Activated CD8-positive, alpha-beta memory T cell treated with anti-CD3 and anti-CD28 coated beads, Interleukin-2, amount 10 ng/mL, durations not matched to agents 7 days and 5 days (primary cell): ENCODE measurements at regions not wholly inside any gene's neighbourhood (a gene's known extent, or its start where the extent isn't known, plus 50 kb on each side); places are given as distances from the start of the nearest gene placed in this dataset.

Source experiments
- ATAC-seq: fragments of 150-1000 bp; cut with Tn5 transposase; one replicate; pipeline ENCODE4 v1.10.0; 2021; ENCODE audit warnings: moderate library complexity
- CTCF ChIA-PET: fragments of 350-600 bp; sonication (Branson Sonifier 250); formaldehyde crosslinking; loops from one replicate; lab custom pipeline; 2021; ENCODE audit warnings: antibody characterized with exemption; lab: Charles Lee
- DNase-seq: peaks from one replicate; pipeline ENCODE4 v3.0.0-alpha.2; 2020
- H3K27ac Mint-ChIP-seq: one replicate; pipeline ENCODE4 v1.8.0; 2021; ENCODE audit warnings: mild to moderate bottlenecking, mixed read lengths
- H3K27me3 Mint-ChIP-seq: one replicate; pipeline ENCODE4 v1.8.0; 2021; ENCODE audit warnings: mixed read lengths
- H3K36me3 Mint-ChIP-seq: one replicate; pipeline ENCODE4 v1.8.0; 2021; ENCODE audit warnings: mild to moderate bottlenecking, mixed read lengths
- H3K4me1 Mint-ChIP-seq: one replicate; pipeline ENCODE4 v1.8.0; 2021; ENCODE audit warnings: mixed read lengths
- H3K4me3 Mint-ChIP-seq: one replicate; pipeline ENCODE4 v1.8.0; 2021; ENCODE audit warnings: mild to moderate bottlenecking, moderate library complexity, mixed read lengths
- H3K9me3 Mint-ChIP-seq: one replicate; pipeline ENCODE4 v1.8.0; 2022; ENCODE audit warnings: low read depth, mixed read lengths

- Mint-ChIP-seq H3K9me3 (no peaks in the 10 kb centered on the region), H3K36me3 (peaks cover 3% of the 10 kb centered on the region), H3K27ac (peak overlapping the region; percentile 76), H3K4me1 (peaks cover 59% of the 10 kb centered on the region), H3K27me3 (no peaks in the 10 kb centered on the region), H3K4me3 (no peak overlapping the region)
- no peak for DNase-seq
- no peak for ATAC-seq
- CTCF ChIA-PET: interaction anchor here (1.0 to 1.8 kb wide), 7 partner anchors 8 to 373 kb away, joined by 3 to 10 read pairs (median 4); no protein-coding TSS in a partner anchor
Observed at GRCh38 chr1:234970401-234970730, 158.3 kb downstream of the TOMM20 start.

- no peaks in the 10 kb centered on the region for H3K9me3 Mint-ChIP-seq
- no peak overlapping the region for H3K27ac Mint-ChIP-seq
- ATAC-seq (no peak), DNase-seq (no peak)
- H3K4me1 Mint-ChIP-seq: peaks cover 58% of the 10 kb centered on the region
- H3K36me3 Mint-ChIP-seq: peaks cover 3% of the 10 kb centered on the region
- no peaks in the 10 kb centered on the region for H3K27me3 Mint-ChIP-seq
- CTCF ChIA-PET: interaction anchor here (1.0 to 1.8 kb wide), 6 partner anchors 9 to 372 kb away, joined by 3 to 10 read pairs (median 4); no protein-coding TSS in a partner anchor
- H3K4me3 Mint-ChIP-seq: no peak overlapping the region
Observed at GRCh38 chr1:234969581-234970400, 158.8 kb downstream of the TOMM20 start.

- ATAC-seq (no peak), DNase-seq (no peak)
- CTCF ChIA-PET: no interaction called here
- Mint-ChIP-seq H3K9me3 (no peaks in the 10 kb centered on the region), H3K36me3 (peaks cover 3% of the 10 kb centered on the region), H3K4me3 (no peak overlapping the region), H3K27me3 (no peaks in the 10 kb centered on the region), H3K27ac (no peak overlapping the region), H3K4me1 (peaks cover 59% of the 10 kb centered on the region)
Observed at GRCh38 chr1:234969011-234969441, 159.6 kb downstream of the TOMM20 start.

GRCh38 chr1:234968451-234968850 lies 160.2 kb downstream of the TOMM20 start:
- CTCF ChIA-PET: no interaction called here

GRCh38 chr1:234967121-234967520 lies 161.5 kb downstream of the TOMM20 start:
- DNase-seq: no peak
- CTCF ChIA-PET: no interaction called here

More at GRCh38 chr1:234968451-234968850, 160.2 kb downstream of the TOMM20 start:
- Mint-ChIP-seq H3K36me3 (peaks cover 3% of the 10 kb centered on the region), H3K27ac (no peak overlapping the region), H3K4me1 (peaks cover 64% of the 10 kb centered on the region), H3K27me3 (no peaks in the 10 kb centered on the region), H3K4me3 (no peak overlapping the region), H3K9me3 (no peaks in the 10 kb centered on the region)
- ATAC-seq (no peak), DNase-seq (no peak)

GRCh38 chr1:234965111-234965510 lies 163.5 kb downstream of the TOMM20 start:
- peak overlapping the region; percentile 50 for H3K27ac Mint-ChIP-seq
- H3K9me3 Mint-ChIP-seq: no peaks in the 10 kb centered on the region
- H3K36me3 Mint-ChIP-seq: peaks cover 1% of the 10 kb centered on the region
- no peak overlapping the region for H3K4me3 Mint-ChIP-seq
- CTCF ChIA-PET: interaction anchor here (0.7 to 2.0 kb wide), 2 partner anchors 9 to 101 kb away, joined by 3 to 7 read pairs; no protein-coding TSS in a partner anchor
- DNase-seq (no peak), ATAC-seq (no peak)
- peaks cover 63% of the 10 kb centered on the region for H3K4me1 Mint-ChIP-seq
- H3K27me3 Mint-ChIP-seq: no peaks in the 10 kb centered on the region

More at GRCh38 chr1:234967121-234967520, 161.5 kb downstream of the TOMM20 start:
- Mint-ChIP-seq H3K27me3 (no peaks in the 10 kb centered on the region), H3K4me3 (no peak overlapping the region), H3K9me3 (no peaks in the 10 kb centered on the region), H3K27ac (no peak overlapping the region), H3K4me1 (peaks cover 64% of the 10 kb centered on the region), H3K36me3 (peaks cover 1% of the 10 kb centered on the region)
- ATAC-seq: no peak

- H3K36me3 Mint-ChIP-seq: peaks cover 1% of the 10 kb centered on the region
- no peak overlapping the region for H3K4me3 Mint-ChIP-seq
- H3K9me3 Mint-ChIP-seq: no peaks in the 10 kb centered on the region
- H3K27me3 Mint-ChIP-seq: no peaks in the 10 kb centered on the region
- CTCF ChIA-PET: interaction anchor here (0.8 to 2.2 kb wide), 4 partner anchors 10 to 112 kb away, joined by 3 to 13 read pairs (median 5); no protein-coding TSS in a partner anchor
- H3K4me1 Mint-ChIP-seq: peaks cover 64% of the 10 kb centered on the region
- H3K27ac Mint-ChIP-seq: peak overlapping the region; percentile 89
- DNase-seq (no peak), ATAC-seq (no peak)
Observed at GRCh38 chr1:234963904-234964702, 164.5 kb downstream of the TOMM20 start.

GRCh38 chr1:234963180-234963903 lies 165.3 kb downstream of the TOMM20 start:
- Mint-ChIP-seq H3K4me1 (peaks cover 62% of the 10 kb centered on the region), H3K4me3 (peak overlapping the region; percentile 64), H3K27ac (peak overlapping the region; percentile 89), H3K9me3 (no peaks in the 10 kb centered on the region), H3K36me3 (no peaks in the 10 kb centered on the region), H3K27me3 (no peaks in the 10 kb centered on the region)
- ATAC-seq (peak; percentile 81), DNase-seq (peak; percentile 96)
- CTCF ChIA-PET: interaction anchor here (0.8 to 2.2 kb wide), 6 partner anchors 12 to 118 kb away, joined by 3 to 13 read pairs (median 3); no protein-coding TSS in a partner anchor

GRCh38 chr1:234962340-234962989 lies 166.2 kb downstream of the TOMM20 start:
- DNase-seq (peak; percentile 73), ATAC-seq (peak; percentile 48)
- peak overlapping the region; percentile 64 for H3K4me3 Mint-ChIP-seq
- no peaks in the 10 kb centered on the region for H3K9me3 Mint-ChIP-seq
- H3K36me3 Mint-ChIP-seq: no peaks in the 10 kb centered on the region
- peak overlapping the region; percentile 89 for H3K27ac Mint-ChIP-seq
- CTCF ChIA-PET: interaction anchor here (0.9 to 2.2 kb wide), 7 partner anchors 8 to 118 kb away, joined by 3 to 13 read pairs (median 3); no protein-coding TSS in a partner anchor
- no peaks in the 10 kb centered on the region for H3K27me3 Mint-ChIP-seq
- H3K4me1 Mint-ChIP-seq: peaks cover 64% of the 10 kb centered on the region

GRCh38 chr1:234961456-234962339 lies 166.9 kb downstream of the TOMM20 start:
- ATAC-seq: peak; percentile 22
- peak overlapping the region; percentile 89 for H3K27ac Mint-ChIP-seq

GRCh38 chr1:234960722-234961455 lies 167.7 kb downstream of the TOMM20 start:
- peak; percentile 34 for DNase-seq
- H3K4me3 Mint-ChIP-seq: no peak overlapping the region
- peak overlapping the region; percentile 89 for H3K27ac Mint-ChIP-seq

More at GRCh38 chr1:234961456-234962339, 166.9 kb downstream of the TOMM20 start:
- CTCF ChIA-PET: interaction anchor here (0.9 to 2.2 kb wide), 6 partner anchors 9 to 117 kb away, joined by 3 to 13 read pairs (median 4); no protein-coding TSS in a partner anchor
- DNase-seq: no peak
- Mint-ChIP-seq H3K9me3 (no peaks in the 10 kb centered on the region), H3K4me3 (peak overlapping the region; percentile 64), H3K36me3 (no peaks in the 10 kb centered on the region), H3K27me3 (no peaks in the 10 kb centered on the region), H3K4me1 (peaks cover 71% of the 10 kb centered on the region)

More at GRCh38 chr1:234960722-234961455, 167.7 kb downstream of the TOMM20 start:
- H3K36me3 Mint-ChIP-seq: no peaks in the 10 kb centered on the region
- peaks cover 68% of the 10 kb centered on the region for H3K4me1 Mint-ChIP-seq
- CTCF ChIA-PET: interaction anchor here (2.1 kb wide), 1 partner anchor 34 kb away, joined by 7 read pairs; no protein-coding TSS in a partner anchor
- ATAC-seq: no peak
- no peaks in the 10 kb centered on the region for H3K9me3 Mint-ChIP-seq
- H3K27me3 Mint-ChIP-seq: no peaks in the 10 kb centered on the region
